Gastroesophageal sphincter (tissue), 3 donors: ENCODE measurements at regions not wholly inside any gene's neighbourhood (a gene's known extent, or its start where the extent isn't known, plus 50 kb on each side); places are given as distances from the start of the nearest gene placed in this dataset.

ENCODE experiments used
- POLR2AphosphoS5 ChIP-seq: sonication (generic); formaldehyde crosslinking; IDR thresholded peaks from one replicate; pipeline ENCODE4 v1.6.1; 2017; ENCODE audit warnings: antibody characterized with exemption
- TF ChIP-seq, protein P1 (sequence below), 4 experiments: fragments of 200-600 bp in 2 of 4; fragments of 450-650 bp in 2 of 4; sonication (generic) in 1 of 4; IDR thresholded peaks; one replicate each; pipeline ENCODE4 v1.5.1; 2017 to 2019; ENCODE audit warnings: antibody characterized with exemption in 4 of 4, mild to moderate bottlenecking in 2 of 4, moderate library complexity in 2 of 4

DNA sequence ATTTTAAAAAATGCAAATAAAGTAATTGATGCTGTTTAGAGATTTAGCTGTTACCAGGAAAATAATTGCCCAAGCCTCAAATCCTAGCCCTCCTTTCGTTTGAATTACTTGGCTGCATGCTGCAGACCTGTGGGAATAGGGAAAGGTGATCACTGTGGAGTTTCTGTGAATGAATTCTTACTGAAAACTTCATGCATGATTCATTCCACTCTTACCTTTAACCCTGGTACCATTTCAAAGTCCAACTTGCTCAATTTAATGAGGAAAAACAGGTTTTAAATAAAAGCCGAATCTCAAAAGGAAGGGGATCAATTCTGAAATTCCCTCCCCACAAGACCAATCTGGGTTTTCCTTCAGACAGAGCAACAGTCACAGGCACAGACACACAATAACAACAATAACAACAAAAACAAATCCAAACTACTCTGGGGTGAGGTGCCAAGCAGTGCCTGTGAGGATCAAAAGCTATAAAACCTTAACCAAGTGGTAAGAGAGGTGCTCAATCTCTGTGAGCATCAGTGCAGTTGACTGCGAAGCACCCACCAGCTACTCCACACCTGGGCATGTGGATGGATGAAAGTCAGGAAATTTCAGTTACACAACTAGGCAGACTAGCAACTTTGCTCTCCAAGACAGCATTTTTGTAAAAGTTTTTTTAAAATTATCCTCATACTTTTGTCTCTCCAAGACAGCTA lies 200.8 kb downstream of the CNTN3 start:
- no peak for TF ChIP-seq POLR2AphosphoS5
- TF ChIP-seq, protein P1, sequence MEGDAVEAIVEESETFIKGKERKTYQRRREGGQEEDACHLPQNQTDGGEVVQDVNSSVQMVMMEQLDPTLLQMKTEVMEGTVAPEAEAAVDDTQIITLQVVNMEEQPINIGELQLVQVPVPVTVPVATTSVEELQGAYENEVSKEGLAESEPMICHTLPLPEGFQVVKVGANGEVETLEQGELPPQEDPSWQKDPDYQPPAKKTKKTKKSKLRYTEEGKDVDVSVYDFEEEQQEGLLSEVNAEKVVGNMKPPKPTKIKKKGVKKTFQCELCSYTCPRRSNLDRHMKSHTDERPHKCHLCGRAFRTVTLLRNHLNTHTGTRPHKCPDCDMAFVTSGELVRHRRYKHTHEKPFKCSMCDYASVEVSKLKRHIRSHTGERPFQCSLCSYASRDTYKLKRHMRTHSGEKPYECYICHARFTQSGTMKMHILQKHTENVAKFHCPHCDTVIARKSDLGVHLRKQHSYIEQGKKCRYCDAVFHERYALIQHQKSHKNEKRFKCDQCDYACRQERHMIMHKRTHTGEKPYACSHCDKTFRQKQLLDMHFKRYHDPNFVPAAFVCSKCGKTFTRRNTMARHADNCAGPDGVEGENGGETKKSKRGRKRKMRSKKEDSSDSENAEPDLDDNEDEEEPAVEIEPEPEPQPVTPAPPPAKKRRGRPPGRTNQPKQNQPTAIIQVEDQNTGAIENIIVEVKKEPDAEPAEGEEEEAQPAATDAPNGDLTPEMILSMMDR (IDR thresholded peaks at IDR 0.05), result no peak
